Heart right ventricle (tissue), 16 donors: ENCODE measurements at regions not wholly inside any gene's neighbourhood (a gene's known extent, or its start where the extent isn't known, plus 50 kb on each side); places are given as distances from the start of the nearest gene placed in this dataset.

Experiments
- ATAC-seq, 8 donors: fragments of 200-7000 bp; cut with Tn5 transposase; one replicate each; pipeline ENCODE4 v1.9.1; 2020; ENCODE audit warnings: mild to moderate bottlenecking in 8 of 8, moderate library complexity in 8 of 8, moderate number of reproducible peaks in 1 of 8
- DNase-seq, 2 donors: peaks; one replicate each; pipeline ENCODE4 v3.0.0-alpha.2; 2020
- H3K27ac ChIP-seq, 10 donors: fragments of 200-600 bp; sonication (generic) in 2 of 10; one replicate each; pipeline versions ENCODE4 v1.5.0 to v1.8.0; 2020 to 2022; ENCODE audit warnings: mild to moderate bottlenecking in 3 of 10
- H3K27me3 ChIP-seq, 7 donors: fragments of 200-600 bp; one replicate each; pipeline ENCODE4 v1.8.0; 2021 to 2022; ENCODE audit warnings: mild to moderate bottlenecking in 2 of 7
- H3K36me3 ChIP-seq, 9 donors: fragments of 200-600 bp; sonication (generic) in 1 of 9; one replicate each; pipeline versions ENCODE4 v1.5.0 to v1.8.0; 2020 to 2022; ENCODE audit warnings: mild to moderate bottlenecking in 2 of 9
- H3K4me1 ChIP-seq, 9 donors: fragments of 200-600 bp; sonication (generic) in 1 of 9; one replicate each; pipeline versions ENCODE4 v1.5.0 to v1.8.0; 2020 to 2022; ENCODE audit warnings: mild to moderate bottlenecking in 4 of 9
- H3K4me3 ChIP-seq, 10 donors: fragments of 200-600 bp; sonication (generic) in 2 of 10; one replicate each; pipeline versions ENCODE4 v1.5.0 to v1.8.0; 2020 to 2022; ENCODE audit warnings: mild to moderate bottlenecking in 7 of 10, moderate library complexity in 2 of 10
- H3K9me3 ChIP-seq, 11 donors: fragments of 200-600 bp in 10 of 11; sonication (generic) in 2 of 11; one replicate each; pipeline versions ENCODE4 v1.5.0 to v1.8.0; 2013 to 2022; ENCODE audit warnings: mild to moderate bottlenecking in 2 of 11, control low read depth in 1 of 11, moderate library complexity in 1 of 11
- WGBS, 2 donors: extraction: QIAGEN DNeasy Blood & Tissue Kit; methylation state at CpG; one replicate each; pipeline ENCODE4 v1.1.7; 2013; ENCODE audit warnings: inconsistent platforms in 1 of 2; 5-methylcytosine and 5-hydroxymethylcytosine counted together
- intact Hi-C, 10 donors: fragments of 100-400 bp; cut with DNase I; formaldehyde crosslinking; loops; one replicate each; pipeline versions ENCODE4 v1.11.1 to v1.14.2; 2022
- TF ChIP-seq, protein P1 (sequence below), 9 donors: fragments of 200-600 bp; sonication (generic) in 2 of 9; IDR thresholded peaks; one replicate each; pipeline versions ENCODE4 v1.5.0 to v1.8.0; 2021 to 2022; ENCODE audit warnings: antibody characterized with exemption in 9 of 9, mild to moderate bottlenecking in 5 of 9, moderate library complexity in 1 of 9
- donor health status: Arrhythmogenic right ventricular cardiomyopathy.
- donor health status: ischemic (EF 13 %, LVEDD 7.1; RV severe dilation, severe dysfunction).
- donor health status: healthy with polysubstance abuse.
- donor health status: DM: no; HTN: yes; CAD: no.
- donor health status: DM: no; HTN: no; CAD: no.
- donor health status: ischemic (EF 25% LVEDD 6.9; RV normal size, moderate dysfunction).
- donor health status: ischemic (EF 25% LVEDD 5.7; RV mildly dilated, moderate dysfunction).
- donor health status: healthy.
- donor health status: DM: yes; HTN: yes; CAD: no.
- donor health status: Ischemic cardiomyopathy.
- donor health status: ischemic (EF 35%, LVEDD 5.7; RV mildly dilated, moderate dysfunction).
- donor health status: nonischemic (EF 11% LVEDD 7.7; RV severe dilation, severe dysfunction).
- donor health status: DM: yes; HTN: yes; CAD: no.
- donor health status: PGD.
- donor health status: ischemic (EF 29% LVEDD 5.4; RV normal size, mild dysfunction).
- donor health status: nonischemic (EF 23%, LVEDD 6.1; RV moderate dilation, normal function).

GRCh38 chr2:120948662-120949011, 213.0 kb downstream of the GLI2 start:
- no peaks in the 10 kb centered on the region for H3K36me3 ChIP-seq
- H3K4me1 ChIP-seq, result no peaks in the 10 kb centered on the region
- H3K9me3 ChIP-seq, result no peaks in the 10 kb centered on the region
- no peak for ATAC-seq
- WGBS, 2 donors, result 91 to 92% methylated on average over 8 of the region's 8 CpGs
- intact Hi-C loops, result loop anchor here in 2 of 10 donors (10.0 kb wide), 2 partner anchors 116 to 204 kb away; no protein-coding TSS in a partner anchor
- H3K4me3 ChIP-seq, result no peak overlapping the region
- no peaks in the 10 kb centered on the region for H3K27me3 ChIP-seq
- H3K27ac ChIP-seq, result no peak overlapping the region
- DNase-seq, result no peak
- TF ChIP-seq, protein P1, sequence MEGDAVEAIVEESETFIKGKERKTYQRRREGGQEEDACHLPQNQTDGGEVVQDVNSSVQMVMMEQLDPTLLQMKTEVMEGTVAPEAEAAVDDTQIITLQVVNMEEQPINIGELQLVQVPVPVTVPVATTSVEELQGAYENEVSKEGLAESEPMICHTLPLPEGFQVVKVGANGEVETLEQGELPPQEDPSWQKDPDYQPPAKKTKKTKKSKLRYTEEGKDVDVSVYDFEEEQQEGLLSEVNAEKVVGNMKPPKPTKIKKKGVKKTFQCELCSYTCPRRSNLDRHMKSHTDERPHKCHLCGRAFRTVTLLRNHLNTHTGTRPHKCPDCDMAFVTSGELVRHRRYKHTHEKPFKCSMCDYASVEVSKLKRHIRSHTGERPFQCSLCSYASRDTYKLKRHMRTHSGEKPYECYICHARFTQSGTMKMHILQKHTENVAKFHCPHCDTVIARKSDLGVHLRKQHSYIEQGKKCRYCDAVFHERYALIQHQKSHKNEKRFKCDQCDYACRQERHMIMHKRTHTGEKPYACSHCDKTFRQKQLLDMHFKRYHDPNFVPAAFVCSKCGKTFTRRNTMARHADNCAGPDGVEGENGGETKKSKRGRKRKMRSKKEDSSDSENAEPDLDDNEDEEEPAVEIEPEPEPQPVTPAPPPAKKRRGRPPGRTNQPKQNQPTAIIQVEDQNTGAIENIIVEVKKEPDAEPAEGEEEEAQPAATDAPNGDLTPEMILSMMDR (IDR thresholded peaks at IDR 0.05), result no peak

- no peaks in the 10 kb centered on the region for H3K4me1 ChIP-seq
- H3K36me3 ChIP-seq, result no peaks in the 10 kb centered on the region
- H3K27ac ChIP-seq, result no peak overlapping the region
- intact Hi-C loops, result loop anchor here in 2 of 10 donors (10.0 kb wide), 2 partner anchors 116 to 204 kb away; no protein-coding TSS in a partner anchor
- 84% methylated on average over 12 of the region's 12 CpGs for WGBS, 2 donors
- no peaks in the 10 kb centered on the region for H3K9me3 ChIP-seq
- H3K27me3 ChIP-seq, result no peaks in the 10 kb centered on the region
- TF ChIP-seq, protein P1 (IDR thresholded peaks at IDR 0.05), result peak in 4 of 9 donors; percentile 14 to 37 (median 26)
- no peak overlapping the region for H3K4me3 ChIP-seq
- DNase-seq (no peak), ATAC-seq (peak in 1 of 8 donors; percentile 35)
These were observed 213.6 kb downstream of the GLI2 start for GRCh38 chr2:120949027-120949956.

- WGBS, 2 donors, result 84 to 88% methylated on average over 7 of the region's 7 CpGs
- TF ChIP-seq, protein P1 (IDR thresholded peaks at IDR 0.05), result no peak
- H3K4me3 ChIP-seq, result no peak overlapping the region
- no peaks in the 10 kb centered on the region for H3K36me3 ChIP-seq
- H3K27me3 ChIP-seq, result no peaks in the 10 kb centered on the region
- H3K4me1 ChIP-seq, result no peaks in the 10 kb centered on the region
- H3K9me3 ChIP-seq, result no peaks in the 10 kb centered on the region
- H3K27ac ChIP-seq, result no peak overlapping the region
- intact Hi-C loops, result loop anchor here in 4 of 10 donors (5.0 to 10.0 kb wide), 4 partner anchors 68 to 215 kb away; partner anchors contain the start of gene GLI2 (in 2 of the 4)
- DNase-seq, result no peak
- ATAC-seq, result no peak
These were observed 214.4 kb downstream of the GLI2 start for GRCh38 chr2:120949957-120950590.

GRCh38 chr2:120951693-120952092, 216.0 kb downstream of the GLI2 start:
- TF ChIP-seq, protein P1 (IDR thresholded peaks at IDR 0.05), result no peak
- DNase-seq, result no peak
- H3K36me3 ChIP-seq, result no peaks in the 10 kb centered on the region
- ATAC-seq, result no peak
- intact Hi-C loops, result loop anchor here in 2 of 10 donors (5.0 to 10.0 kb wide), 2 partner anchors 69 to 217 kb away; partner anchors contain the start of gene GLI2 (in 2 of the 2)
- no peaks in the 10 kb centered on the region for H3K9me3 ChIP-seq
- no peaks in the 10 kb centered on the region for H3K27me3 ChIP-seq
- H3K4me1 ChIP-seq, result no peaks in the 10 kb centered on the region
- H3K27ac ChIP-seq, result no peak overlapping the region
- 72 to 73% methylated on average over 6 of the region's 6 CpGs for WGBS, 2 donors
- no peak overlapping the region for H3K4me3 ChIP-seq
